H1 (cell line): ENCODE measurements at regions not wholly inside any gene's neighbourhood (a gene's known extent, or its start where the extent isn't known, plus 50 kb on each side); places are given as distances from the start of the nearest gene placed in this dataset.

Experiments
- CBX8 ChIP-seq: fragments of 300-800, 300-1000 bp; sonication (generic); IDR thresholded peaks from 2 replicates; pipeline ENCODE4 v1.7.1; 2016; ENCODE audit warnings: low read depth, low read length, borderline replicate concordance
- EZH2 ChIP-seq: fragments of 200-600 bp; sonication (generic); IDR thresholded peaks from 2 replicates; pipeline ENCODE4 v1.7.1; 2012; ENCODE audit warnings: low read depth, mild to moderate bottlenecking, moderate library complexity, low read length, inconsistent platforms; ENCODE audit not compliant: severe bottlenecking
- POLR2AphosphoS5 ChIP-seq: IDR thresholded peaks from 2 replicates; pipeline ENCODE4 v1.6.1; 2011; ENCODE audit warnings: low read depth, low read length
- RNF2 ChIP-seq: fragments of 200-900, 300-1000 bp; sonication (generic); IDR thresholded peaks from 2 replicates; pipeline ENCODE4 v1.7.1; 2016; ENCODE audit warnings: borderline replicate concordance, low read depth, mild to moderate bottlenecking, antibody characterized with exemption, low read length; ENCODE audit not compliant: poor library complexity, severe bottlenecking; ENCODE audit errors: missing control alignments
- TF ChIP-seq, protein P1 (sequence below): IDR thresholded peaks from 2 replicates; pipeline ENCODE4 v1.6.1; 2012; ENCODE audit warnings: inconsistent platforms

GRCh38 chr7:153043440-153043839, 283.9 kb downstream of the ACTR3B start (continued):
- TF ChIP-seq EZH2, result no peak
- no peak for TF ChIP-seq POLR2AphosphoS5
- TF ChIP-seq, protein P1, sequence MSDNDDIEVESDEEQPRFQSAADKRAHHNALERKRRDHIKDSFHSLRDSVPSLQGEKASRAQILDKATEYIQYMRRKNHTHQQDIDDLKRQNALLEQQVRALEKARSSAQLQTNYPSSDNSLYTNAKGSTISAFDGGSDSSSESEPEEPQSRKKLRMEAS, result no peak
- TF ChIP-seq RNF2, result no peak
- no peak for TF ChIP-seq CBX8
